Neuronal stem cell (in vitro differentiated cells): ENCODE measurements at regions not wholly inside any gene's neighbourhood (a gene's known extent, or its start where the extent isn't known, plus 50 kb on each side); places are given as distances from the start of the nearest gene placed in this dataset.

ENCODE experiments used
- DNase-seq: peaks from one replicate; pipeline ENCODE4 v3.0.0-alpha.2; 2013; ENCODE audit warnings: low spot score
- H2AFZ ChIP-seq: one replicate; pipeline ENCODE4 v1.6.1; 2013; ENCODE audit warnings: mild to moderate bottlenecking, low read length, inconsistent platforms
- H2AK5ac ChIP-seq: 2 replicates; pipeline ENCODE4 v1.6.1; 2013; ENCODE audit warnings: low read depth, mild to moderate bottlenecking, inconsistent platforms, low read length, moderate library complexity, mixed read lengths
- H2BK120ac ChIP-seq: 2 replicates; pipeline ENCODE4 v1.6.1; 2013; ENCODE audit warnings: low read depth, mild to moderate bottlenecking, inconsistent platforms, low read length, moderate library complexity, mixed read lengths
- H2BK12ac ChIP-seq: one replicate; pipeline ENCODE4 v1.6.1; 2013; ENCODE audit warnings: low read length, inconsistent platforms
- H2BK15ac ChIP-seq: 2 replicates; pipeline ENCODE4 v1.6.1; 2013; ENCODE audit warnings: mild to moderate bottlenecking, low read length, inconsistent platforms, mixed read lengths
- H2BK5ac ChIP-seq: one replicate; pipeline ENCODE4 v1.6.1; 2013; ENCODE audit warnings: inconsistent platforms, mild to moderate bottlenecking, low read length, moderate library complexity
- H3K14ac ChIP-seq: one replicate; pipeline ENCODE4 v1.6.1; 2013; ENCODE audit warnings: low read length, inconsistent platforms
- H3K18ac ChIP-seq: 2 replicates; pipeline ENCODE4 v1.6.1; 2013; ENCODE audit warnings: low read length, inconsistent platforms
- H3K23ac ChIP-seq: 2 replicates; pipeline ENCODE4 v1.6.1; 2013; ENCODE audit warnings: low read depth, mild to moderate bottlenecking, mixed read lengths, low read length, inconsistent platforms; ENCODE audit not compliant: poor library complexity
- H3K27ac ChIP-seq: replicated peaks from 3 replicates; pipeline ENCODE4 v1.5.1; 2013; ENCODE audit warnings: low read length, inconsistent platforms
- H3K27me3 ChIP-seq, 3 experiments: 2 replicates each; pipeline ENCODE4 v1.6.1; 2013; ENCODE audit warnings: low read length in 3 of 3, mild to moderate bottlenecking in 2 of 3, inconsistent platforms in 1 of 3, low read depth in 1 of 3, mixed read lengths in 1 of 3, moderate library complexity in 1 of 3; ENCODE audit not compliant: control insufficient read depth in 3 of 3, insufficient read depth in 3 of 3
- H3K36me3 ChIP-seq, 2 donors: replicated peaks in 1 of 2; 2 replicates each; pipeline ENCODE4 v1.6.1; 2013; ENCODE audit warnings: low read length in 2 of 2; ENCODE audit not compliant: control insufficient read depth in 2 of 2, insufficient read depth in 2 of 2
- H3K4ac ChIP-seq: 2 replicates; pipeline ENCODE4 v1.6.1; 2013; ENCODE audit warnings: inconsistent platforms, mild to moderate bottlenecking, low read length, moderate library complexity
- H3K4me1 ChIP-seq, 2 donors: 1 replicate in 1 of 2; 2 replicates in 1 of 2; pipeline ENCODE4 v1.6.1; 2013; ENCODE audit warnings: low read length in 2 of 2, low read depth in 1 of 2; ENCODE audit not compliant: control insufficient read depth in 2 of 2, insufficient read depth in 1 of 2
- H3K4me2 ChIP-seq: one replicate; pipeline ENCODE4 v1.6.1; 2013; ENCODE audit warnings: mild to moderate bottlenecking, low read length, inconsistent platforms; ENCODE audit not compliant: insufficient read depth, poor library complexity, severe bottlenecking
- H3K4me3 ChIP-seq, 2 donors: 2 replicates each; pipeline ENCODE4 v1.5.1; 2013; ENCODE audit warnings: low read length in 2 of 2, mild to moderate bottlenecking in 2 of 2, inconsistent platforms in 1 of 2, moderate library complexity in 1 of 2
- H3K79me1 ChIP-seq: one replicate; pipeline ENCODE4 v1.6.1; 2013; ENCODE audit warnings: low read depth, mild to moderate bottlenecking, inconsistent platforms, low read length, moderate library complexity
- H3K9ac ChIP-seq: one replicate; pipeline ENCODE4 v1.6.1; 2013; ENCODE audit warnings: mild to moderate bottlenecking, low read depth, low read length, inconsistent platforms; ENCODE audit not compliant: poor library complexity
- H3K9me3 ChIP-seq, 2 donors: replicated peaks in 1 of 2; 2 replicates each; pipeline versions ENCODE3 to v1.6.1; 2013; ENCODE audit warnings: low read length in 2 of 2, mild to moderate bottlenecking in 2 of 2, inconsistent platforms in 1 of 2, low read depth in 1 of 2, mixed read lengths in 1 of 2, moderate library complexity in 1 of 2; ENCODE audit not compliant: control insufficient read depth in 2 of 2, insufficient read depth in 1 of 2
- H4K8ac ChIP-seq: one replicate; pipeline ENCODE4 v1.6.1; 2013; ENCODE audit warnings: low read depth, mild to moderate bottlenecking, inconsistent platforms, low read length, moderate library complexity
- H4K91ac ChIP-seq: one replicate; pipeline ENCODE4 v1.6.1; 2013; ENCODE audit warnings: low read length, low read depth, mild to moderate bottlenecking, inconsistent platforms; ENCODE audit not compliant: poor library complexity
- WGBS, 2 donors: extraction: QIAGEN DNeasy Blood & Tissue Kit; methylation state at CpG; one replicate each; pipeline ENCODE4 v1.1.7; 2013; ENCODE audit warnings: missing lambda C conversion rate in 2 of 2, mixed read lengths in 1 of 2; ENCODE audit not compliant: insufficient read length in 2 of 2, insufficient replicate concordance in 1 of 2; ENCODE audit errors: extremely low coverage in 2 of 2; 5-methylcytosine and 5-hydroxymethylcytosine counted together

GRCh38 chr1:99083338-99083737, 78.7 kb upstream of the PLPPR5 start:
- no peak overlapping the region for H3K14ac ChIP-seq
- no peak overlapping the region for H3K4ac ChIP-seq
- H3K9me3 ChIP-seq, result no peaks in the 10 kb centered on the region
- no peak overlapping the region for H2AK5ac ChIP-seq
- H2BK120ac ChIP-seq, result no peak overlapping the region
- H2BK5ac ChIP-seq, result no peak overlapping the region
- no peak for DNase-seq
- H3K27me3 ChIP-seq, result no peaks in the 10 kb centered on the region
- no peak overlapping the region for H4K8ac ChIP-seq
- no peak overlapping the region for H3K27ac ChIP-seq
- H3K4me3 ChIP-seq, result no peak overlapping the region
- no peak overlapping the region for H3K18ac ChIP-seq
- H3K4me2 ChIP-seq, result no peak overlapping the region
- no peak overlapping the region for H4K91ac ChIP-seq
- no peak overlapping the region for H2AFZ ChIP-seq
- H3K4me1 ChIP-seq, result no peaks in the 10 kb centered on the region
- H2BK15ac ChIP-seq, result no peak overlapping the region
- no peaks in the 10 kb centered on the region for H3K79me1 ChIP-seq
- no peak overlapping the region for H2BK12ac ChIP-seq
- H3K36me3 ChIP-seq, result no peaks in the 10 kb centered on the region
- H3K9ac ChIP-seq, result no peak overlapping the region
- no CpG with 5 or more reads among the region's 4 CpGs for WGBS, 2 donors
- H3K23ac ChIP-seq, result no peak overlapping the region

GRCh38 chr1:99084562-99084961, 79.9 kb upstream of the PLPPR5 start:
- no CpG with 5 or more reads among the region's 1 CpG for WGBS, 2 donors
- H3K4me2 ChIP-seq, result no peak overlapping the region

GRCh38 chr1:99086057-99086456, 81.4 kb upstream of the PLPPR5 start:
- Histone ChIP-seq H4K8ac (no peak overlapping the region), H2AFZ (no peak overlapping the region), H2BK12ac (no peak overlapping the region), H3K4me2 (no peak overlapping the region), H3K23ac (no peak overlapping the region), H2AK5ac (no peak overlapping the region), H3K14ac (no peak overlapping the region), H3K27me3 (no peaks in the 10 kb centered on the region), H3K9ac (no peak overlapping the region), H2BK5ac (no peak overlapping the region), H3K4me1 (no peaks in the 10 kb centered on the region), H2BK120ac (no peak overlapping the region), H3K4ac (no peak overlapping the region), H3K4me3 (no peak overlapping the region), H3K27ac (no peak overlapping the region), H4K91ac (no peak overlapping the region), H2BK15ac (no peak overlapping the region), H3K36me3 (no peaks in the 10 kb centered on the region), H3K9me3 (no peaks in the 10 kb centered on the region), H3K79me1 (no peaks in the 10 kb centered on the region), H3K18ac (no peak overlapping the region)
- no peak for DNase-seq
- no CpG with 5 or more reads among the region's 1 CpG for WGBS, 2 donors

More at GRCh38 chr1:99084562-99084961, 79.9 kb upstream of the PLPPR5 start:
- H3K27me3 ChIP-seq, result no peaks in the 10 kb centered on the region
- no peak overlapping the region for H3K9ac ChIP-seq
- no peak overlapping the region for H3K18ac ChIP-seq
- H2BK15ac ChIP-seq, result no peak overlapping the region
- no peak overlapping the region for H3K23ac ChIP-seq
- H3K9me3 ChIP-seq, result no peaks in the 10 kb centered on the region
- no peaks in the 10 kb centered on the region for H3K79me1 ChIP-seq
- no peaks in the 10 kb centered on the region for H3K4me1 ChIP-seq
- no peak overlapping the region for H2BK12ac ChIP-seq
- no peak overlapping the region for H4K91ac ChIP-seq
- H2AK5ac ChIP-seq, result no peak overlapping the region
- no peak overlapping the region for H3K4ac ChIP-seq
- no peak overlapping the region for H3K4me3 ChIP-seq
- H2BK5ac ChIP-seq, result no peak overlapping the region
- no peak for DNase-seq
- no peaks in the 10 kb centered on the region for H3K36me3 ChIP-seq
- no peak overlapping the region for H3K14ac ChIP-seq
- no peak overlapping the region for H3K27ac ChIP-seq
- H2AFZ ChIP-seq, result no peak overlapping the region
- no peak overlapping the region for H4K8ac ChIP-seq
- H2BK120ac ChIP-seq, result no peak overlapping the region

GRCh38 chr1:99098589-99098988, 93.9 kb upstream of the PLPPR5 start:
- Histone ChIP-seq H3K4ac (no peak overlapping the region), H2BK120ac (no peak overlapping the region), H2BK12ac (no peak overlapping the region), H3K27ac (no peak overlapping the region), H3K36me3 (no peaks in the 10 kb centered on the region), H3K14ac (no peak overlapping the region), H2BK15ac (no peak overlapping the region), H2AFZ (no peak overlapping the region), H3K9me3 (no peaks in the 10 kb centered on the region), H3K27me3 (no peaks in the 10 kb centered on the region), H4K8ac (no peak overlapping the region), H3K18ac (no peak overlapping the region), H3K79me1 (no peaks in the 10 kb centered on the region), H3K4me1 (no peaks in the 10 kb centered on the region), H2BK5ac (no peak overlapping the region), H3K23ac (no peak overlapping the region), H3K4me2 (no peak overlapping the region), H3K4me3 (no peak overlapping the region), H3K9ac (no peak overlapping the region), H4K91ac (no peak overlapping the region), H2AK5ac (no peak overlapping the region)
- WGBS, 2 donors, result no CpG with 5 or more reads among the region's 1 CpG
- no peak for DNase-seq
